GM23338 (cell line): ENCODE measurements at regions not wholly inside any gene's neighbourhood (a gene's known extent, or its start where the extent isn't known, plus 50 kb on each side); places are given as distances from the start of the nearest gene placed in this dataset.

Source experiments
- ATAC-seq: fragments of 200-7000 bp; cut with Tn5 transposase; 3 replicates; pipeline ENCODE4 v1.9.1; 2020
- DNase-seq: peaks from one replicate; pipeline ENCODE4 v3.0.0-alpha.2; 2015; ENCODE audit warnings: low spot score
- H2AFZ ChIP-seq: fragments of 200-600 bp; sonication (generic); 2 replicates; pipeline ENCODE4 v1.8.0; 2016; ENCODE audit warnings: antibody characterized with exemption, mild to moderate bottlenecking, moderate library complexity
- H3F3A ChIP-seq: fragments of 200-600 bp; sonication (generic); replicated peaks from 2 replicates; pipeline ENCODE4 v1.8.0; 2017; ENCODE audit warnings: antibody characterized with exemption, mixed run types, low read depth
- H3K27ac ChIP-seq: fragments of 200-600 bp; sonication (generic); 2 replicates; pipeline ENCODE4 v1.6.1; 2016; ENCODE audit warnings: low read depth
- H3K27me3 ChIP-seq: fragments of 200-600 bp; sonication (generic); 2 replicates; pipeline ENCODE4 v1.8.0; 2016; ENCODE audit warnings: mild to moderate bottlenecking, mixed run types, moderate library complexity; ENCODE audit not compliant: insufficient read depth
- H3K36me3 ChIP-seq: fragments of 200-600 bp; sonication (generic); 2 replicates; pipeline ENCODE4 v1.8.0; 2016; ENCODE audit warnings: mild to moderate bottlenecking; ENCODE audit not compliant: insufficient read depth
- H3K4me1 ChIP-seq: fragments of 200-600 bp; sonication (generic); 2 replicates; pipeline ENCODE4 v1.8.0; 2016; ENCODE audit warnings: mild to moderate bottlenecking, moderate library complexity; ENCODE audit not compliant: insufficient read depth
- H3K4me2 ChIP-seq: fragments of 200-600 bp; sonication (generic); 2 replicates; pipeline ENCODE4 v1.7.1; 2017; ENCODE audit warnings: mixed run types
- H3K4me3 ChIP-seq: fragments of 200-600 bp; sonication (generic); 2 replicates; pipeline ENCODE4 v1.6.1; 2016; ENCODE audit warnings: mixed run types
- H3K79me2 ChIP-seq: fragments of 200-600 bp; sonication (generic); replicated peaks from 2 replicates; pipeline ENCODE4 v1.8.0; 2017; ENCODE audit warnings: mild to moderate bottlenecking; ENCODE audit not compliant: insufficient read depth
- H3K9me2 ChIP-seq: fragments of 200-600 bp; sonication (generic); 2 replicates; pipeline ENCODE4 v1.8.0; 2017; ENCODE audit not compliant: insufficient read depth
- H4K20me1 ChIP-seq: fragments of 200-600 bp; sonication (generic); replicated peaks from 2 replicates; pipeline ENCODE4 v1.8.0; 2017; ENCODE audit warnings: mild to moderate bottlenecking; ENCODE audit not compliant: insufficient read depth
- H3K27ac Mint-ChIP-seq: 2 replicates; pipeline ENCODE4 v1.8.0; 2020; ENCODE audit warnings: inconsistent platforms, mild to moderate bottlenecking, moderate library complexity, mixed read lengths
- H3K27me3 Mint-ChIP-seq: 3 replicates; pipeline ENCODE4 v1.8.0; 2022; ENCODE audit warnings: low read depth, mild to moderate bottlenecking, moderate library complexity, mixed read lengths, inconsistent platforms; ENCODE audit not compliant: insufficient read depth, poor library complexity
- H3K36me3 Mint-ChIP-seq: 3 replicates; pipeline ENCODE4 v1.8.0; 2021; ENCODE audit warnings: low read depth, mild to moderate bottlenecking, inconsistent platforms, moderate library complexity, mixed read lengths
- H3K4me1 Mint-ChIP-seq: 3 replicates; pipeline ENCODE4 v1.8.0; 2020; ENCODE audit warnings: mild to moderate bottlenecking, inconsistent platforms, mixed read lengths
- H3K4me3 Mint-ChIP-seq: 3 replicates; pipeline ENCODE4 v1.8.0; 2021; ENCODE audit warnings: moderate library complexity, mild to moderate bottlenecking, inconsistent platforms, mixed read lengths
- H3K9me3 Mint-ChIP-seq: 3 replicates; pipeline ENCODE4 v1.8.0; 2020; ENCODE audit warnings: moderate library complexity, mild to moderate bottlenecking, inconsistent platforms, mixed read lengths
- CREB1 ChIP-seq: fragments of 250-450 bp; sonication (Bioruptor Pico); IDR thresholded peaks from 2 replicates; pipeline ENCODE4 v1.5.0; 2020; ENCODE audit warnings: low read depth, mild to moderate bottlenecking, moderate library complexity
- EZH2 ChIP-seq: fragments of 200-600 bp; sonication (generic); IDR thresholded peaks from one replicate; pipeline ENCODE4 v1.8.0; 2017; ENCODE audit warnings: antibody characterized with exemption, mild to moderate bottlenecking, low read depth; ENCODE audit not compliant: unreplicated experiment
- EZH2phosphoT487 ChIP-seq: fragments of 200-600 bp; sonication (generic); IDR thresholded peaks from one replicate; pipeline ENCODE4 v1.8.1; 2018; ENCODE audit warnings: antibody characterized with exemption; ENCODE audit not compliant: unreplicated experiment
- JUNB ChIP-seq: IDR thresholded peaks from one replicate; pipeline ENCODE4 v1.6.1; 2016; ENCODE audit warnings: antibody characterized with exemption; ENCODE audit not compliant: unreplicated experiment
- NANOG ChIP-seq: IDR thresholded peaks from 2 replicates; pipeline ENCODE4 v1.6.1; 2016; ENCODE audit warnings: antibody characterized with exemption, borderline replicate concordance
- POLR2AphosphoS5 ChIP-seq: IDR thresholded peaks from 2 replicates; pipeline ENCODE4 v1.6.1; 2016; ENCODE audit warnings: antibody characterized with exemption, low read depth
- STAT1 ChIP-seq: IDR thresholded peaks from one replicate; pipeline ENCODE4 v1.6.1; 2016; ENCODE audit warnings: antibody characterized with exemption; ENCODE audit not compliant: unreplicated experiment
- ZNF114 ChIP-seq: fragments of 250-450 bp; sonication (Bioruptor Pico); IDR thresholded peaks from 2 replicates; pipeline ENCODE4 v1.5.0; 2020; ENCODE audit warnings: mild to moderate bottlenecking, moderate library complexity
- ZNF331 ChIP-seq: fragments of 250-450 bp; sonication (Bioruptor Pico); IDR thresholded peaks from 2 replicates; pipeline ENCODE4 v1.5.0; 2020; ENCODE audit warnings: low read depth, mild to moderate bottlenecking, moderate library complexity
- TF ChIP-seq, protein P1 (sequence below): fragments of 250-450 bp; sonication (Bioruptor Pico); IDR thresholded peaks from 2 replicates; pipeline ENCODE4 v1.5.0; 2020; ENCODE audit warnings: mild to moderate bottlenecking, moderate library complexity
- TF ChIP-seq, protein P2 (sequence below): IDR thresholded peaks from one replicate; pipeline ENCODE4 v1.6.1; 2018; ENCODE audit warnings: antibody characterized with exemption; ENCODE audit not compliant: unreplicated experiment
- TF ChIP-seq, protein P3 (sequence below): IDR thresholded peaks from 2 replicates; pipeline ENCODE4 v1.6.1; 2016; ENCODE audit warnings: antibody characterized with exemption
- TF ChIP-seq, protein P4 (sequence below), 2 experiments: fragments of 200-600 bp in 1 of 2; sonication (generic) in 1 of 2; conservative IDR thresholded peaks; 2 replicates each; pipeline versions ENCODE4 v1.5.1 to v1.6.1; 2016 to 2017; ENCODE audit warnings: antibody characterized with exemption in 2 of 2, low read depth in 2 of 2, mild to moderate bottlenecking in 2 of 2, moderate library complexity in 1 of 2

DNA sequence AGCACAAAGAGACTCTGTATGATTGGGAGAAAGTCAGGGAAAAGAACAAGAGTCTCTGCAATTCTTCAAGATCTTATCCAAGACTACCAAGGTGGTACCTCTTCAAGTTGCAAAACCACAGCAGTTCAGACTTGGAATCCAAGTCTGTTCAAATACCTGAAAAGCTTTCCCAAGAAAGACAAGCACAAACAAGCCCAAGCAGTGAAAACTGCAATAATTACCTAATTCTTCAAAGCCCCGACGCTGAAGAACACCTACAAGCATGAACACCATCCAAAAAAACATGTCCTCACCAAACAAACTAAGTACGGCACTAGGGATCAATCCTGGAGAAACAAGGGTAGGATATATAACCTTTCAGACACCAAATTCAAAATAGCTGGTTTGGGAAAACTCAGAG is 299.3 kb upstream of the ALCAM start:
- Histone ChIP-seq H3K27me3 (no peaks in the 10 kb centered on the region), H3F3A (no peaks in the 10 kb centered on the region), H3K4me1 (no peaks in the 10 kb centered on the region), H3K9me2 (no peaks in the 10 kb centered on the region), H4K20me1 (no peaks in the 10 kb centered on the region), H2AFZ (no peak overlapping the region), H3K4me2 (no peak overlapping the region), H3K4me3 (no peak overlapping the region), H3K79me2 (no peaks in the 10 kb centered on the region), H3K27ac (no peak overlapping the region), H3K36me3 (no peaks in the 10 kb centered on the region)
- Mint-ChIP-seq H3K9me3 (no peaks in the 10 kb centered on the region), H3K4me1 (peaks cover 6% of the 10 kb centered on the region), H3K27me3 (peaks cover 2% of the 10 kb centered on the region), H3K4me3 (no peak overlapping the region), H3K36me3 (no peaks in the 10 kb centered on the region), H3K27ac (no peak overlapping the region)
- TF ChIP-seq ZNF331 (CRISPR knock-in tag) (no peak), NANOG (no peak), ZNF114 (CRISPR knock-in tag) (no peak), STAT1 (no peak), EZH2 (no peak), POLR2AphosphoS5 (no peak), EZH2phosphoT487 (no peak), CREB1 (no peak), JUNB (no peak)
- TF ChIP-seq, protein P1, sequence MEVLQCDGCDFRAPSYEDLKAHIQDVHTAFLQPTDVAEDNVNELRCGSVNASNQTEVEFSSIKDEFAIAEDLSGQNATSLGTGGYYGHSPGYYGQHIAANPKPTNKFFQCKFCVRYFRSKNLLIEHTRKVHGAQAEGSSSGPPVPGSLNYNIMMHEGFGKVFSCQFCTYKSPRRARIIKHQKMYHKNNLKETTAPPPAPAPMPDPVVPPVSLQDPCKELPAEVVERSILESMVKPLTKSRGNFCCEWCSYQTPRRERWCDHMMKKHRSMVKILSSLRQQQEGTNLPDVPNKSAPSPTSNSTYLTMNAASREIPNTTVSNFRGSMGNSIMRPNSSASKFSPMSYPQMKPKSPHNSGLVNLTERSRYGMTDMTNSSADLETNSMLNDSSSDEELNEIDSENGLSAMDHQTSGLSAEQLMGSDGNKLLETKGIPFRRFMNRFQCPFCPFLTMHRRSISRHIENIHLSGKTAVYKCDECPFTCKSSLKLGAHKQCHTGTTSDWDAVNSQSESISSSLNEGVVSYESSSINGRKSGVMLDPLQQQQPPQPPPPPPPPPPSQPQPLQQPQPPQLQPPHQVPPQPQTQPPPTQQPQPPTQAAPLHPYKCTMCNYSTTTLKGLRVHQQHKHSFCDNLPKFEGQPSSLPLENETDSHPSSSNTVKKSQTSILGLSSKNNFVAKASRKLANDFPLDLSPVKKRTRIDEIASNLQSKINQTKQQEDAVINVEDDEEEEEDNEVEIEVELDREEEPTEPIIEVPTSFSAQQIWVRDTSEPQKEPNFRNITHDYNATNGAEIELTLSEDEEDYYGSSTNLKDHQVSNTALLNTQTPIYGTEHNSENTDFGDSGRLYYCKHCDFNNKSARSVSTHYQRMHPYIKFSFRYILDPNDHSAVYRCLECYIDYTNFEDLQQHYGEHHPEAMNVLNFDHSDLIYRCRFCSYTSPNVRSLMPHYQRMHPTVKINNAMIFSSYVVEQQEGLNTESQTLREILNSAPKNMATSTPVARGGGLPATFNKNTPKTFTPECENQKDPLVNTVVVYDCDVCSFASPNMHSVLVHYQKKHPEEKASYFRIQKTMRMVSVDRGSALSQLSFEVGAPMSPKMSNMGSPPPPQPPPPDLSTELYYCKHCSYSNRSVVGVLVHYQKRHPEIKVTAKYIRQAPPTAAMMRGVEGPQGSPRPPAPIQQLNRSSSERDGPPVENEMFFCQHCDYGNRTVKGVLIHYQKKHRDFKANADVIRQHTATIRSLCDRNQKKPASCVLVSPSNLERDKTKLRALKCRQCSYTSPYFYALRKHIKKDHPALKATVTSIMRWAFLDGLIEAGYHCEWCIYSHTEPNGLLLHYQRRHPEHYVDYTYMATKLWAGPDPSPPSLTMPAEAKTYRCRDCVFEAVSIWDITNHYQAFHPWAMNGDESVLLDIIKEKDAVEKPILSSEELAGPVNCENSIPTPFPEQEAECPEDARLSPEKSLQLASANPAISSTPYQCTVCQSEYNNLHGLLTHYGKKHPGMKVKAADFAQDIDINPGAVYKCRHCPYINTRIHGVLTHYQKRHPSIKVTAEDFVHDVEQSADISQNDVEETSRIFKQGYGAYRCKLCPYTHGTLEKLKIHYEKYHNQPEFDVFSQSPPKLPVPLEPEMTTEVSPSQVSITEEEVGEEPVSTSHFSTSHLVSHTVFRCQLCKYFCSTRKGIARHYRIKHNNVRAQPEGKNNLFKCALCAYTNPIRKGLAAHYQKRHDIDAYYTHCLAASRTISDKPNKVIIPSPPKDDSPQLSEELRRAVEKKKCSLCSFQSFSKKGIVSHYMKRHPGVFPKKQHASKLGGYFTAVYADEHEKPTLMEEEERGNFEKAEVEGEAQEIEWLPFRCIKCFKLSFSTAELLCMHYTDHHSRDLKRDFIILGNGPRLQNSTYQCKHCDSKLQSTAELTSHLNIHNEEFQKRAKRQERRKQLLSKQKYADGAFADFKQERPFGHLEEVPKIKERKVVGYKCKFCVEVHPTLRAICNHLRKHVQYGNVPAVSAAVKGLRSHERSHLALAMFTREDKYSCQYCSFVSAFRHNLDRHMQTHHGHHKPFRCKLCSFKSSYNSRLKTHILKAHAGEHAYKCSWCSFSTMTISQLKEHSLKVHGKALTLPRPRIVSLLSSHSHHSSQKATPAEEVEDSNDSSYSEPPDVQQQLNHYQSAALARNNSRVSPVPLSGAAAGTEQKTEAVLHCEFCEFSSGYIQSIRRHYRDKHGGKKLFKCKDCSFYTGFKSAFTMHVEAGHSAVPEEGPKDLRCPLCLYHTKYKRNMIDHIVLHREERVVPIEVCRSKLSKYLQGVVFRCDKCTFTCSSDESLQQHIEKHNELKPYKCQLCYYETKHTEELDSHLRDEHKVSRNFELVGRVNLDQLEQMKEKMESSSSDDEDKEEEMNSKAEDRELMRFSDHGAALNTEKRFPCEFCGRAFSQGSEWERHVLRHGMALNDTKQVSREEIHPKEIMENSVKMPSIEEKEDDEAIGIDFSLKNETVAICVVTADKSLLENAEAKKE (CRISPR knock-in tag): no peak
- TF ChIP-seq, protein P2, sequence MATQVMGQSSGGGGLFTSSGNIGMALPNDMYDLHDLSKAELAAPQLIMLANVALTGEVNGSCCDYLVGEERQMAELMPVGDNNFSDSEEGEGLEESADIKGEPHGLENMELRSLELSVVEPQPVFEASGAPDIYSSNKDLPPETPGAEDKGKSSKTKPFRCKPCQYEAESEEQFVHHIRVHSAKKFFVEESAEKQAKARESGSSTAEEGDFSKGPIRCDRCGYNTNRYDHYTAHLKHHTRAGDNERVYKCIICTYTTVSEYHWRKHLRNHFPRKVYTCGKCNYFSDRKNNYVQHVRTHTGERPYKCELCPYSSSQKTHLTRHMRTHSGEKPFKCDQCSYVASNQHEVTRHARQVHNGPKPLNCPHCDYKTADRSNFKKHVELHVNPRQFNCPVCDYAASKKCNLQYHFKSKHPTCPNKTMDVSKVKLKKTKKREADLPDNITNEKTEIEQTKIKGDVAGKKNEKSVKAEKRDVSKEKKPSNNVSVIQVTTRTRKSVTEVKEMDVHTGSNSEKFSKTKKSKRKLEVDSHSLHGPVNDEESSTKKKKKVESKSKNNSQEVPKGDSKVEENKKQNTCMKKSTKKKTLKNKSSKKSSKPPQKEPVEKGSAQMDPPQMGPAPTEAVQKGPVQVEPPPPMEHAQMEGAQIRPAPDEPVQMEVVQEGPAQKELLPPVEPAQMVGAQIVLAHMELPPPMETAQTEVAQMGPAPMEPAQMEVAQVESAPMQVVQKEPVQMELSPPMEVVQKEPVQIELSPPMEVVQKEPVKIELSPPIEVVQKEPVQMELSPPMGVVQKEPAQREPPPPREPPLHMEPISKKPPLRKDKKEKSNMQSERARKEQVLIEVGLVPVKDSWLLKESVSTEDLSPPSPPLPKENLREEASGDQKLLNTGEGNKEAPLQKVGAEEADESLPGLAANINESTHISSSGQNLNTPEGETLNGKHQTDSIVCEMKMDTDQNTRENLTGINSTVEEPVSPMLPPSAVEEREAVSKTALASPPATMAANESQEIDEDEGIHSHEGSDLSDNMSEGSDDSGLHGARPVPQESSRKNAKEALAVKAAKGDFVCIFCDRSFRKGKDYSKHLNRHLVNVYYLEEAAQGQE: no peak
- TF ChIP-seq, protein P3, sequence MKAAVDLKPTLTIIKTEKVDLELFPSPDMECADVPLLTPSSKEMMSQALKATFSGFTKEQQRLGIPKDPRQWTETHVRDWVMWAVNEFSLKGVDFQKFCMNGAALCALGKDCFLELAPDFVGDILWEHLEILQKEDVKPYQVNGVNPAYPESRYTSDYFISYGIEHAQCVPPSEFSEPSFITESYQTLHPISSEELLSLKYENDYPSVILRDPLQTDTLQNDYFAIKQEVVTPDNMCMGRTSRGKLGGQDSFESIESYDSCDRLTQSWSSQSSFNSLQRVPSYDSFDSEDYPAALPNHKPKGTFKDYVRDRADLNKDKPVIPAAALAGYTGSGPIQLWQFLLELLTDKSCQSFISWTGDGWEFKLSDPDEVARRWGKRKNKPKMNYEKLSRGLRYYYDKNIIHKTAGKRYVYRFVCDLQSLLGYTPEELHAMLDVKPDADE: no peak
- TF ChIP-seq, protein P4, sequence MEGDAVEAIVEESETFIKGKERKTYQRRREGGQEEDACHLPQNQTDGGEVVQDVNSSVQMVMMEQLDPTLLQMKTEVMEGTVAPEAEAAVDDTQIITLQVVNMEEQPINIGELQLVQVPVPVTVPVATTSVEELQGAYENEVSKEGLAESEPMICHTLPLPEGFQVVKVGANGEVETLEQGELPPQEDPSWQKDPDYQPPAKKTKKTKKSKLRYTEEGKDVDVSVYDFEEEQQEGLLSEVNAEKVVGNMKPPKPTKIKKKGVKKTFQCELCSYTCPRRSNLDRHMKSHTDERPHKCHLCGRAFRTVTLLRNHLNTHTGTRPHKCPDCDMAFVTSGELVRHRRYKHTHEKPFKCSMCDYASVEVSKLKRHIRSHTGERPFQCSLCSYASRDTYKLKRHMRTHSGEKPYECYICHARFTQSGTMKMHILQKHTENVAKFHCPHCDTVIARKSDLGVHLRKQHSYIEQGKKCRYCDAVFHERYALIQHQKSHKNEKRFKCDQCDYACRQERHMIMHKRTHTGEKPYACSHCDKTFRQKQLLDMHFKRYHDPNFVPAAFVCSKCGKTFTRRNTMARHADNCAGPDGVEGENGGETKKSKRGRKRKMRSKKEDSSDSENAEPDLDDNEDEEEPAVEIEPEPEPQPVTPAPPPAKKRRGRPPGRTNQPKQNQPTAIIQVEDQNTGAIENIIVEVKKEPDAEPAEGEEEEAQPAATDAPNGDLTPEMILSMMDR (conservative IDR thresholded peaks at IDR 0.05; ENCODE audit: low read depth in 2 of 2): no peak
- DNase-seq: no peak
- no peak for ATAC-seq
